SH-SY5Y (cell line): ENCODE measurements at regions not wholly inside any gene's neighbourhood (a gene's known extent, or its start where the extent isn't known, plus 50 kb on each side); places are given as distances from the start of the nearest gene placed in this dataset.

ENCODE experiments used
- GATA2 ChIP-seq: IDR thresholded peaks from 2 replicates; pipeline ENCODE4 v1.6.1; 2011; ENCODE audit warnings: mild to moderate bottlenecking, low read depth, low read length
- GATA3 ChIP-seq: IDR thresholded peaks from 2 replicates; pipeline ENCODE4 v1.6.1; 2011; ENCODE audit warnings: low read depth, mild to moderate bottlenecking, low read length, moderate library complexity

- TF ChIP-seq GATA2 (no peak), GATA3 (no peak)
These were observed 206.7 kb downstream of the MANEA start for GRCh38 chr6:95784019-95784418.
